ENCODE measurements at regions not wholly inside any gene's neighbourhood (a gene's known extent, or its start where the extent isn't known, plus 50 kb on each side); places are given as distances from the start of the nearest gene placed in this dataset.

DNA sequence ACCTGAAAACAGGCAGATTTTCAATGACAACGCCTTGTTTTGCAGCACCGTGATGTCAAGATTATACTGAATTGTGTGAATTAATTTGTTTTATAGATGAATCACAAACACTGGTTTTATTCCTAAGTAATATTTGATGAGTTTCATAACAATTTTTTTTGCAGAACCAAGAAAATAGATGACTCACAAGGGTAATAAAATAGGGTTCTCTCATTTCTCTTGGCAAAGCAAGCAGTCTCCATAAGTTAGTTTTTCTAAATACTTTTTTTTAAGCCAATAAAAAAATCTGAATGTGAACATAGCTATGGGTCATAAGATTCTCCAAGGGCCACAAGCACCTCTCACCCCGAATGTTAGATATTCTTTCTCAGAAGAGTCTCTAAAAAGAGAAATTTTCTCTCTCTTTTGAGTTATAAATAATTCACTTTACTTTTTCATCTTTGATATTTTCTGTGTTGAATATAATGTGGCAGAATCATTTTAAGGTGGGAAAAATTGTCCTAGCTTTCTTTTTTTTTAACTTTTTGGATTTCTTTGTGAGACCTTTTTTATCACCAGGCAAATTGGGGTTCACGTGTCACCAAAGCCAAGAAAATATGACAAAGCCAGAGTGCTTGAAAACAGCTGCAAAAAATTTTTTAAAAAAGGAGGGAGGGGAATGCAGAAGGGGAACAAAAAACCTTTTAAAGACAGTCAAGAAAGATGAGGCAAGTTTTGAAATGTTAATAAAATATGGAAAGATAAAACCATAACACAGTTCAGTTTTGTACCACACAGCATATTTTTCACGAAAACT, 174.6 kb upstream of the DAPK1 start:
- no peak overlapping the region for H4K8ac ChIP-seq (ENCODE audit: extremely low read depth, insufficient read depth, low read length)
- H4K20me1 ChIP-seq (replicated peaks in 1 of 2; ENCODE audit: control insufficient read depth in 1 of 2, insufficient read depth in 2 of 2, low read length in 2 of 2) = no peaks in the 10 kb centered on the region
- no peak overlapping the region for H3K14ac ChIP-seq (ENCODE audit: insufficient read length)
- ChIA-PET CTCF (ENCODE audit: partially characterized antibody) (interaction anchor here (0.6 to 2.3 kb wide), 13 partner anchors 9 to 917 kb away, joined by 3 to 11 read pairs (median 4); no protein-coding TSS in a partner anchor), POLR2A (ENCODE audit: partially characterized antibody) (no interaction called here)
- no peak overlapping the region for H2AK5ac ChIP-seq (ENCODE audit: low read depth, low read length)
- no peak overlapping the region for H2BK20ac ChIP-seq (ENCODE audit: low read length)
- no peak overlapping the region for H3K27ac ChIP-seq (ENCODE audit: low read depth, low read length)
- no peak overlapping the region for H3K4me3 ChIP-seq (ENCODE audit: extremely low read depth in 1 of 4, insufficient read depth in 2 of 4, low read depth in 3 of 4, low read length in 4 of 4)
- 88% methylated on average over 5 of the region's 5 CpGs; no CpG with 5 or more reads in 1 of the 2 experiments for WGBS, 2 experiments (ENCODE audit: extremely low coverage in 1 of 2, insufficient coverage in 1 of 2, insufficient read length in 1 of 2, insufficient replicate concordance in 2 of 2, low coverage in 1 of 2, low lambda C conversion rate in 2 of 2, missing lambda C conversion rate in 1 of 2)
- TF ChIP-seq, protein P1, sequence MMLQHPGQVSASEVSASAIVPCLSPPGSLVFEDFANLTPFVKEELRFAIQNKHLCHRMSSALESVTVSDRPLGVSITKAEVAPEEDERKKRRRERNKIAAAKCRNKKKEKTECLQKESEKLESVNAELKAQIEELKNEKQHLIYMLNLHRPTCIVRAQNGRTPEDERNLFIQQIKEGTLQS (IDR thresholded peaks at IDR 0.05; ENCODE audit: insufficient read depth, low read depth, low read length) = no peak
- TF ChIP-seq EP300 (IDR thresholded peaks at IDR 0.05; ENCODE audit: borderline replicate concordance in 1 of 2, low read depth in 2 of 2, low read length in 2 of 2) (no peak), EZH2 (IDR thresholded peaks at IDR 0.05; ENCODE audit: low read depth, low read length, severe bottlenecking) (no peak), KDM5A (IDR thresholded peaks at IDR 0.05; ENCODE audit: low read length) (no peak), FOSL1 (IDR thresholded peaks at IDR 0.05; ENCODE audit: insufficient read depth, low read depth, low read length) (no peak), ZNF274 (IDR thresholded peaks at IDR 0.05; ENCODE audit: borderline replicate concordance, extremely low read depth, low read length) (no peak), POLR2A (IDR thresholded peaks at IDR 0.05; ENCODE audit: control extremely low read depth in 1 of 2, low read depth in 2 of 2, low read length in 2 of 2) (no peak), SP2 (IDR thresholded peaks at IDR 0.05; ENCODE audit: low read length) (no peak), SUZ12 (IDR thresholded peaks at IDR 0.05; ENCODE audit: low read length) (no peak), SAP30 (IDR thresholded peaks at IDR 0.05; ENCODE audit: insufficient read depth, insufficient replicate concordance, low read length) (no peak)
- H3K18ac ChIP-seq (ENCODE audit: extremely low read depth, low read length) = no peak overlapping the region
- no peak overlapping the region for H3K56ac ChIP-seq (replicated peaks; ENCODE audit: insufficient read length, low read depth, low read length)
- no peaks in the 10 kb centered on the region for H3K79me1 ChIP-seq (ENCODE audit: low read depth, low read length)
- no peaks in the 10 kb centered on the region for H3K23me2 ChIP-seq (ENCODE audit: low read depth, low read length)
- H2BK15ac ChIP-seq (ENCODE audit: low read length) = no peak overlapping the region
- no peak overlapping the region for H2BK120ac ChIP-seq (replicated peaks; ENCODE audit: low read depth, low read length)
- no peak overlapping the region for H4K91ac ChIP-seq (replicated peaks; ENCODE audit: insufficient read length, low read length)
- no peak overlapping the region for H3K9ac ChIP-seq (replicated peaks in 1 of 4; ENCODE audit: extremely low read depth in 1 of 4, low read depth in 3 of 4, low read length in 3 of 4)
- H3K23ac ChIP-seq (ENCODE audit: insufficient read length) = no peak overlapping the region
- no peaks in the 10 kb centered on the region for H3K27me3 ChIP-seq (replicated peaks in 1 of 4; ENCODE audit: control insufficient read depth in 3 of 4, extremely low read depth in 1 of 4, insufficient read depth in 3 of 4, low read length in 3 of 4)
- no peaks in the 10 kb centered on the region for H3K36me3 ChIP-seq (ENCODE audit: control insufficient read depth in 2 of 4, insufficient read depth in 4 of 4, low read length in 3 of 4)
- no peak overlapping the region for H2AFZ ChIP-seq (ENCODE audit: low read length)
- FAIRE-seq = no peak
- no peaks in the 10 kb centered on the region for H3K4me1 ChIP-seq (replicated peaks in 1 of 4; ENCODE audit: control insufficient read depth in 3 of 4, insufficient read depth in 4 of 4, low read length in 3 of 4)
- no peak overlapping the region for H2BK12ac ChIP-seq (ENCODE audit: low read depth, low read length)
- H3K4me2 ChIP-seq (ENCODE audit: insufficient read depth in 1 of 2, low read depth in 2 of 2, low read length in 2 of 2) = no peak overlapping the region
- DNase-seq (ENCODE audit: low read depth in 1 of 2, low spot score in 2 of 2) = no peak
- no peaks in the 10 kb centered on the region for H3K9me3 ChIP-seq (ENCODE audit: insufficient read depth in 2 of 2, low read depth in 1 of 2, low read length in 1 of 2)
- no peaks in the 10 kb centered on the region for H3K79me2 ChIP-seq (ENCODE audit: control insufficient read depth in 1 of 2, insufficient read depth in 2 of 2, low read length in 2 of 2)
- H4K5ac ChIP-seq (ENCODE audit: insufficient read length, low read depth, low read length) = no peak overlapping the region
- H3K4ac ChIP-seq (replicated peaks; ENCODE audit: insufficient read length, low read depth, low read length) = no peak overlapping the region
- H2BK5ac ChIP-seq (ENCODE audit: low read depth, low read length) = no peak overlapping the region
